Ectodermal cell (in vitro differentiated cells): ENCODE measurements at regions not wholly inside any gene's neighbourhood (a gene's known extent, or its start where the extent isn't known, plus 50 kb on each side); places are given as distances from the start of the nearest gene placed in this dataset.

Source experiments
- H3K27ac ChIP-seq: 2 replicates; pipeline ENCODE4 v1.7.0; 2013; ENCODE audit warnings: mild to moderate bottlenecking, low read depth, low read length; ENCODE audit not compliant: insufficient read depth, poor library complexity, severe bottlenecking
- H3K27me3 ChIP-seq: 2 replicates; pipeline ENCODE4 v1.7.0; 2013; ENCODE audit warnings: mild to moderate bottlenecking, low read length; ENCODE audit not compliant: insufficient read depth, control insufficient read depth, poor library complexity, severe bottlenecking
- H3K36me3 ChIP-seq: one replicate; pipeline ENCODE4 v1.7.0; 2013; ENCODE audit warnings: low read length; ENCODE audit not compliant: control insufficient read depth, insufficient read depth
- H3K4me1 ChIP-seq: one replicate; pipeline ENCODE4 v1.7.0; 2013; ENCODE audit warnings: low read length; ENCODE audit not compliant: control insufficient read depth, insufficient read depth
- H3K4me3 ChIP-seq: 2 replicates; pipeline ENCODE4 v1.7.0; 2013; ENCODE audit warnings: low read depth, low read length, control low read depth; ENCODE audit not compliant: insufficient read depth
- H3K9me3 ChIP-seq: 2 replicates; pipeline ENCODE4 v1.7.0; 2013; ENCODE audit warnings: mild to moderate bottlenecking, low read length, moderate library complexity; ENCODE audit not compliant: control insufficient read depth
- WGBS, 2 experiments: methylation state at CpG; one replicate each; pipeline ENCODE4 v1.1.7; 2013; ENCODE audit warnings: missing lambda C conversion rate in 2 of 2; 5-methylcytosine and 5-hydroxymethylcytosine counted together

DNA sequence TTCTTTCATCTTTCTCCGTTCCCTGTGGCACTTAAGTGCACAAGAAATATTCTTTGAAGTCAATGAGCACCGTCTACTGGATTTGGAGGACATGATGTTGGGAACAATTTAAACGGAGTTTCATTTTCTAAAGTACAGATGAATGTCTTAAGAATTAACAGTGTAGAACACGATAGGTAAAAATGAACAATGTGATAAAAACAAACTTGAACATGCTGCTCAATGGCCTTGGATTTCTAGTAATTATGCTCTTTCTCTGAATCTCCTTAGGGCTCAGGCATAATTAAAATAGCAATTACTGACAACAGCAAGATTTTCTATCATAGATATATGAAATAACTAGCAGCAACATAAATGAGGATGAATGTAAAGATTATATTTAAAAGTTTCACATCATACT, 142.2 kb upstream of the CDH6 start:
- peaks cover 29% of the 10 kb centered on the region for H3K4me1 ChIP-seq
- H3K36me3 ChIP-seq = no peaks in the 10 kb centered on the region
- 94 to 97% methylated on average over 4 of the region's 4 CpGs for WGBS, 2 experiments
- H3K9me3 ChIP-seq = no peaks in the 10 kb centered on the region
- H3K27ac ChIP-seq = no peak overlapping the region
- H3K27me3 ChIP-seq = no peaks in the 10 kb centered on the region
- H3K4me3 ChIP-seq = no peak overlapping the region

DNA sequence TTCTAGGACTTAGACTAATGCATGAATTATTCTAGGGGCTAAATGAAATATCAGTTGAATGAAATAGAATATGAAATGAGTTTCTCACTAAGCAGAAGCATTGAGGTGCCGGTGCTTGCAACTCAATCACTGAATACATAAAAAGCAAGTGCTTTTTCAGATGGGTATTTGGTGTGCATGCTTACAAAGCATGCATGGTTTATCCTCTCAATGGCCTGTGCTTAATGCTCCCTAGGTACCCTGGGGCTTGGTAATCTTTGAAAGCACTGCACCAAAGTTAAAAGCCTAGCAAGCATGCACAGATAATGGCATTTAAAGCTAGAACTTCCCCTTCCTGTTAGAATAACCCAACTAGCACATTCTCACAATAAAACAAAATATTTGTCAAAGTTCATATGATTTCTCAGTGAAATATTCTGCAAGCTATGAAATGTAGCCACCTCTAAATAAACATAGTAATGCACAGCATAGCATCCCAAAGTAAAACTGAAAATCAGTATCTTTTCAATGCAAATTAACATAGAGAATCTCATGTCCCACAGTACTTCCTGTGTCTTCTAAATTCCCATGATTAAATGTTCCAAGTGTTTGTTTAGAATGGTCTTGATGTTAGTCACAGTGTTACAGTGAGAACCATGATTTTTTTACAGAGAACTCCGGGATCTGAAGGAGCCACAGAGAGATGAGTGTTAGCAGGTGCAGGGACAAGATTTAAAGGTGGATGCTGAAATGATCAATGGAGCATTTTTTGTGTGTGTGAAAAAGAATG, 143.4 kb upstream of the CDH6 start:
- Histone ChIP-seq H3K9me3 (no peaks in the 10 kb centered on the region), H3K4me3 (no peak overlapping the region), H3K36me3 (no peaks in the 10 kb centered on the region), H3K27ac (no peak overlapping the region), H3K4me1 (peaks cover 32% of the 10 kb centered on the region), H3K27me3 (no peaks in the 10 kb centered on the region)
- WGBS, 2 experiments = 48 to 89% methylated on average over 1 to 2 of the region's 2 CpGs

DNA sequence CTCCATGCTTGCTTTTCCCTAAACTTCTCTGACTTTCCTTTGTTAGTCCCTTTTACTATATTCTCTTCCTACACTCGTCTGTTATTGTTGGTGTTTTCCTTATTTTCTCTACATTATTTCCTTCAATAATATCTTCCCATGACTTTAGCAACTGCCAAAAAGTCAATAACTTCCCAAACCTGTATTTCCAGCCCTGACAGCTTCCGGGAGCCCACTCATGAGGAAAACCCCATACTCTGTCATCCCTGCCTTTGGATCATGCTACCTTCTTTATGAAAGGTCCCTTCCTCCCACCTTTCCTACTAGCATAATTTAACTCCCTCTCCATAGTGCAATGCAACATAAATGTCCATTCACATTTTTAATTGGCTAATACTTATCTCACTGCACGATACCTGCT, 144.0 kb upstream of the CDH6 start:
- no peaks in the 10 kb centered on the region for H3K27me3 ChIP-seq
- 70 to 81% methylated on average over 3 of the region's 3 CpGs for WGBS, 2 experiments
- H3K4me1 ChIP-seq = peaks cover 36% of the 10 kb centered on the region
- H3K9me3 ChIP-seq = no peaks in the 10 kb centered on the region
- no peak overlapping the region for H3K27ac ChIP-seq
- no peaks in the 10 kb centered on the region for H3K36me3 ChIP-seq
- H3K4me3 ChIP-seq = no peak overlapping the region

DNA sequence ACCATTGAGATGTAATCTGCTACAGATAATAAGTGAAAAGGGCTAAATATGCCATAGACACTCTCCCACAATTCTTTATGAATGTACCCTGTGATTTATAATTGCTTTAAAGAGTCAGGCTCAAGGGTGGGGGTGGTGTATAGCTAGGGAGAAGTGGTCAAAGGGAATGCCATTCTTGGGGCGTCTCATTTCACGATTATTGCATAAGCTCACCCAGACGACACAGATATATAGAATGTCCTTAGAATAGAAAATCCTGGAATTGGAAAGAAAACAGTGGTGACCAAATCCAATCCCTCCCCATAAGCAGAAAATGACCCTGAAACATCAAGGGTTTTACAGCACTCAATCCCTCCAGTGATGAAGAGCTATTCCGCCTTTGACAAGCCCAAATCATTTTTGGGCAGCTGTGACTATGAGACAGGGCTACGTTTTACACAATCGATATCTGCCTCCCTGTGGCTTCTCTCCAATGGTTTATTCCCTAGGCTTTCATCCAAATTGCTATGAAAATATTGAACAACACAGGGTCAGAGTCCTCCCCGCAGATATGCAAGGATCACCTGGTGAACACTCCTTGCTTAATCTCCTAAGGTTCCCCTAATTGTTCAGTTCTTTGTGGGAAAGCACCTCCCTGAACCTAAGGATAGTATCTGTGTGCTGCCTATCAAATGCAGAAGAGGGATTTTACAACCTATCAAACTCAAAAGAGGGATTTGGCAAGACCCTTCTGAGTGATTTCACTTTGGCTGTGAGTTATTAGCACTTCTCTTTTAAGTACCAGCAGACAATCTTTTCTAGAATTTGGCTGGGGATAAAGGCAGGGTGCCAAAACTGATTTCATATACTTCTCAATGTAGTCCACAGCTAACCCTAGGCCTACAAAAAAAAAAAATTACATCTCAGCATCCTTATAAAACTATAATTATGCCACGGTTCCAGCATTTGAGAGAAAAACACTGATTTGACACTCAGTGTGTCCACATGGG, 144.9 kb upstream of the CDH6 start:
- Histone ChIP-seq H3K9me3 (no peaks in the 10 kb centered on the region), H3K27ac (no peak overlapping the region), H3K27me3 (no peaks in the 10 kb centered on the region), H3K4me3 (no peak overlapping the region), H3K36me3 (no peaks in the 10 kb centered on the region), H3K4me1 (peaks cover 43% of the 10 kb centered on the region)
- WGBS, 2 experiments = 85 to 89% methylated on average over 5 to 8 of the region's 8 CpGs

DNA sequence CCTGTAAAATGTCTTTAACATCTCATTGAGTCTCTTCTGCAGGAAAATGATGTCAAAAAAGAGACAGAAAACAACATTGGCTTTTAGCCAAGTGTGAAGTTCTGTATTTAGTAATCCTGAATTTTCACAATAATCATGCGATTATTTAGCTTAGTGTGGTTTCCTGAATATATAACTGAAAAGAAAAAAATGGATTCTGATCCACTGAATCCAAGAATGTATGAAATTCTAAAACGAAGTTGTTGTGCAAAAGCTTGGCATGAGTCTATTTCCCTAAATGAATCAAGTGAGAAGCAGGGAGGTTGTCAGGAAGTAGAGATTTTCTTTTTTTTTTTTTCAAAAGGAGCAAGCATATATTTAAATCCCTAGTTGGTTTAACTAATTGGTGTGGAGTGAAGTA, 145.9 kb upstream of the CDH6 start:
- 86 to 89% methylated on average over 2 of the region's 2 CpGs for WGBS, 2 experiments
- no peak overlapping the region for H3K4me3 ChIP-seq
- no peaks in the 10 kb centered on the region for H3K36me3 ChIP-seq
- H3K27ac ChIP-seq = no peak overlapping the region
- H3K9me3 ChIP-seq = no peaks in the 10 kb centered on the region
- no peaks in the 10 kb centered on the region for H3K27me3 ChIP-seq
- peaks cover 43% of the 10 kb centered on the region for H3K4me1 ChIP-seq

DNA sequence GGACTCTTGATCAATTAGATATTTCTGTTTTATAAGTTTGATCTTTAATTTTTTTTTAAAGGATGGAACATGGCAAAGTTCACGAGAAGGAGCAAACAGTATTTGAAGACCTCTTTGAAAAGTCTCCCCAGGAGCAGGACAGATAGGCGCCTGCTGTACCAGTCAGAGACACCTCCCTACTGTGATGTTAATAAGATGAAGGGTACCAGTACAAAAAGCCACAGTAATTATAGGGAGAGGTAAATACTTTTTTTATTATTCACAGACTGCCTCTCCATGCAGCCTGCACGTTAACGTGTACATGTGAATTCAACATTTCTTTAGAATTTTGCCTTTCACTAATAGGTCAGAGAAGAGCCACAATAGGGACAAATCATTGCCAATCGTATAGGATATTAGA, 146.5 kb upstream of the CDH6 start:
- no peaks in the 10 kb centered on the region for H3K27me3 ChIP-seq
- H3K27ac ChIP-seq = no peak overlapping the region
- 15 to 21% methylated on average over 5 of the region's 5 CpGs for WGBS, 2 experiments
- H3K9me3 ChIP-seq = no peaks in the 10 kb centered on the region
- H3K4me1 ChIP-seq = peaks cover 43% of the 10 kb centered on the region
- no peaks in the 10 kb centered on the region for H3K36me3 ChIP-seq
- H3K4me3 ChIP-seq = no peak overlapping the region

DNA sequence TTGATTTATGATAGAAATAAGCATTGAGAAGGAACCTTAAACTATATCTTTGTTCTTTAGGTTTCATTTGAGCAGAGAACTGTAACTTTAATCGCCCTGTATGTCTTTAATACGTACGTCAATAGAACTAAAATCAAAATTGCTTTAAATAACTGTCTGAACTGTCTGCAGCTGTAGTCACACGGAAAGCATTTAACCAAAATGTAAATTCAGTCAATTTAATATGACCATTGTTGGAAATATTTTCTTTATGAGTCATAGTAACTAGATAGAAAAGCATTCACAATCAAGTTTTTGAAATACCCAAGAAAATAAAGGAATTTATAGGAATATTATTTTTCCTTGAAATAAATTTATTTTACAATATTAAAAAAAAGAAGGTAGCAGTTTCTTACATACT, 157.1 kb upstream of the CDH6 start:
- Histone ChIP-seq H3K9me3 (no peaks in the 10 kb centered on the region), H3K4me1 (no peaks in the 10 kb centered on the region), H3K36me3 (no peaks in the 10 kb centered on the region), H3K27me3 (no peaks in the 10 kb centered on the region), H3K27ac (no peak overlapping the region), H3K4me3 (no peak overlapping the region)
- 89 to 100% methylated on average over 3 to 4 of the region's 4 CpGs for WGBS, 2 experiments

DNA sequence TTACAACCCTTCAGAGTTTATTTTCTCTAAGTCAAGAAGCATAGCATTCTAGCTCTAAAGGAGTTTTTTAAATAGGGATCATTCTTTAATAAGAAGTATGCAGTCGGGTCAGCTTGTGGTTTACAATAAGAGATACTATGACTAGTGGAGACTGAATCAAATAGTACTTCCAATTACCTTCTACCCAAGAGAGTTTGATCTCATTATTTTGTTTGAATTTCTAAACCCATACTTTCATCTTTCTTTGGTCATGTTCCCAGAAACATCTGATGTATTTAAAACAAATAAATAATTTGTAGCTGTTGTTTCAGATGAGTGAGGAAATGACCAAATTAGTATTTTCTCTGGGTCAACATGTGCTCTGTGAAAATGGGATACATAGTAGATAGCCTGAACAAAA, 160.2 kb upstream of the CDH6 start:
- 100% methylated on average over 1 of the region's 1 CpG for WGBS, 2 experiments
- Histone ChIP-seq H3K27me3 (no peaks in the 10 kb centered on the region), H3K36me3 (no peaks in the 10 kb centered on the region), H3K27ac (no peak overlapping the region), H3K4me3 (no peak overlapping the region), H3K9me3 (no peaks in the 10 kb centered on the region), H3K4me1 (no peaks in the 10 kb centered on the region)

DNA sequence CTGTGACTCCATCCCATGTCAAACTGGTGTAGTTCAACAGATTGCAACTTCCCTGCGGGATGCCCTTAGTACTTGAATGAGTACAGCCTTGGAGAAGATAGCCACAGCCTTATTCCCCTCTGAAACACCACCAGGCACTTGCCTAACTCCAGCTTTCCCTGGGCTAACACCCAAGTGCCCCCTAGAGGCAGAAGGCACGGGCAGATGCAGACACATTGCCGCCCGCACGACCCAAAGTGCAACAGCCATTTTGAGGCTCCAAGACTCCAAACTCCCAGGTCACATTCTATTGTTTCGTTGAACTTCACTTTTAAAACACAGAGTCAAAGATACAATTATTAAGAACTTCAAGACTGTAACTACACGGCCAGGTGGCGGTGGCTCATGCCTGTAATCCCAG, 163.6 kb upstream of the CDH6 start:
- Histone ChIP-seq H3K27me3 (no peaks in the 10 kb centered on the region), H3K4me1 (no peaks in the 10 kb centered on the region), H3K9me3 (no peaks in the 10 kb centered on the region), H3K36me3 (no peaks in the 10 kb centered on the region), H3K27ac (no peak overlapping the region), H3K4me3 (no peak overlapping the region)
- 92 to 93% methylated on average over 8 of the region's 8 CpGs for WGBS, 2 experiments

DNA sequence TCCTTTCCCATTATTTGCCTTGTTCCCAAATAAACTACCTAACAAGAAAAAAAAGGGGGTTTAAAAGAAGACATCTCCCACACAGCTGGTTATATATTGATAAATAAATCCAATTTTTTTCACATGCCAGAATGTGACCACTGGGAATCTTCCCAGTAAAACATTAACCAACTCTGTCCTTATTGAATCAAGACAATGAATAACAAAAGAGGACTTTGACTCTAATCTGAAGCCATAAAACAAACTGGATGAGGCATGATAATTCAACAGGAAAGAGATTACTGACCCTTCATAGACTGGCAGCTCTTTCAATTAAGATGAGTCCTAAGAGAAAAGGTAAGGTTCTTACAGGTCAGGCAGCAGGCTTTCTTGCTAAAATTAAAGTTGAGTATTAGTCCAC, 165.8 kb upstream of the CDH6 start:
- Histone ChIP-seq H3K4me3 (no peak overlapping the region), H3K9me3 (no peaks in the 10 kb centered on the region), H3K27me3 (no peaks in the 10 kb centered on the region), H3K4me1 (no peaks in the 10 kb centered on the region), H3K36me3 (no peaks in the 10 kb centered on the region), H3K27ac (no peak overlapping the region)
